H1 (cell line): ENCODE measurements at regions not wholly inside any gene's neighbourhood (a gene's known extent, or its start where the extent isn't known, plus 50 kb on each side); places are given as distances from the start of the nearest gene placed in this dataset.

Source experiments
- BACH1 ChIP-seq: IDR thresholded peaks from 2 replicates; pipeline ENCODE4 v1.6.1; 2012; ENCODE audit warnings: low read length, improper control_type of control experiment
- CHD1 ChIP-seq: IDR thresholded peaks from 2 replicates; pipeline ENCODE4 v1.6.1; 2012; ENCODE audit warnings: low read depth, low read length, improper control_type of control experiment
- EP300 ChIP-seq, 2 experiments: IDR thresholded peaks; 1 replicate in 1 of 2; 2 replicates in 1 of 2; pipeline ENCODE4 v1.6.1; 2011 to 2012; ENCODE audit warnings: low read depth in 2 of 2, low read length in 2 of 2, mild to moderate bottlenecking in 2 of 2, borderline replicate concordance in 1 of 2, inconsistent platforms in 1 of 2, moderate library complexity in 1 of 2
- KDM5A ChIP-seq: fragments of 200-600 bp; IDR thresholded peaks from 2 replicates; pipeline ENCODE4 v1.7.1; 2012; ENCODE audit warnings: mild to moderate bottlenecking, low read length, inconsistent platforms, mixed read lengths
- RBBP5 ChIP-seq: IDR thresholded peaks from 2 replicates; pipeline ENCODE4 v1.7.1; 2012; ENCODE audit warnings: low read depth, mild to moderate bottlenecking, inconsistent platforms, low read length, moderate library complexity, borderline replicate concordance
- TF ChIP-seq, protein P1 (sequence below): IDR thresholded peaks from 2 replicates; pipeline ENCODE4 v1.6.1; 2011; ENCODE audit warnings: low read depth, mild to moderate bottlenecking, low read length; ENCODE audit not compliant: insufficient read depth

DNA sequence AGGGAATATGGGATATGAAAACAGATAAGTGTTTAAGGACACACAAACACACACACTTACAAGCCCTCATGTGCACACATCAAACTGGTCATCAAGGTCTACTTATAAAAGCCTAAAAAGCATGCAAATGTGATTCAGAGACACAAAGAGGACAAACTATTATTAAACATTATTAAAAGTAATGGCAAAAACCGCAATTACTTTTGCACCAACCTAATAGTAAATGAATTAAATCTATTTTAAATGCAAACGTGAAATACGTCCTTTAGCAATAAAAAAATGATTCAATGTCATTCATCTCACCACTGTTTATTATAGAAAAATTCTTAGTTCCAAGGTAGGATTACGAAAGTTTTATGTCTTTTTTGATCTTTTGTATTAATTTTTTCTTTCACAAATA lies 91.1 kb upstream of the ARMCX2 start (continued):
- TF ChIP-seq EP300 (IDR thresholded peaks at IDR 0.05; ENCODE audit: borderline replicate concordance in 1 of 2, low read depth in 2 of 2, low read length in 2 of 2): no peak
- no peak for TF ChIP-seq CHD1
- no peak for TF ChIP-seq BACH1
- TF ChIP-seq, protein P1, sequence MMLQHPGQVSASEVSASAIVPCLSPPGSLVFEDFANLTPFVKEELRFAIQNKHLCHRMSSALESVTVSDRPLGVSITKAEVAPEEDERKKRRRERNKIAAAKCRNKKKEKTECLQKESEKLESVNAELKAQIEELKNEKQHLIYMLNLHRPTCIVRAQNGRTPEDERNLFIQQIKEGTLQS: no peak
- TF ChIP-seq KDM5A: no peak
- no peak for TF ChIP-seq RBBP5
